NCI-H1694 treated with DMSO at 0.1 percent for 48 hours (cell line): ENCODE measurements at regions not wholly inside any gene's neighbourhood (a gene's known extent, or its start where the extent isn't known, plus 50 kb on each side); places are given as distances from the start of the nearest gene placed in this dataset.
"Not testable (repeated sequence)": the region's sequence is repeated elsewhere in the genome, so short reads cannot be mapped to it uniquely, and the experiment has no call there.

Source experiments
- DNase-seq: peaks from one replicate; lab custom pipeline; 2025; lab: John Stamatoyannopoulos, UW

- DNase-seq = no peak
Observed at GRCh38 chr5:51802551-51803184, 419.4 kb downstream of the ISL1 start.

- no peak for DNase-seq
Observed at GRCh38 chr5:51806677-51807076, 423.4 kb downstream of the ISL1 start.

GRCh38 chr5:51810592-51810991 lies 427.3 kb downstream of the ISL1 start:
- no peak for DNase-seq

GRCh38 chr5:51811883-51812471 lies 428.7 kb downstream of the ISL1 start:
- DNase-seq = peak; percentile 58

DNA sequence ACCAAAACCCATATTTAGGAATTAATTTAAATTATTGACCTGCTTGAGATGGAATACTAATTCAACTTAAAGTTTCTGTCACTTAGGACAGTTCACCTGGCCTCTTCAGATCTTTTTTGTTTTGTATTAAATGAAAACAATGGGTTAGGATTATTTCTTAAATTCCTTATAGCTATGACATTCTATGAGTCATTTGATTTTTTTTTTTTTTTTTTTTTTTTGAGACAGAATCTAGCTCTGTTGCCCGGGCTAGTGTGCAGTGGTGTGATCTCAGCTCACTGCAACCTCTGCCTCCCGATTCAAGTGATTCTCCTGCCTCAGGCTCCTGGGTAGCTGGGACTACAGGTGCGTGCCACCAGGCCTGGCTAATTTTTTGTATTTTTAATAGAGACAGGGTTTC lies 431.6 kb downstream of the ISL1 start:
- DNase-seq = not testable (repeated sequence)

- no peak for DNase-seq
Observed at GRCh38 chr5:51816427-51816826, 433.2 kb downstream of the ISL1 start.

DNA sequence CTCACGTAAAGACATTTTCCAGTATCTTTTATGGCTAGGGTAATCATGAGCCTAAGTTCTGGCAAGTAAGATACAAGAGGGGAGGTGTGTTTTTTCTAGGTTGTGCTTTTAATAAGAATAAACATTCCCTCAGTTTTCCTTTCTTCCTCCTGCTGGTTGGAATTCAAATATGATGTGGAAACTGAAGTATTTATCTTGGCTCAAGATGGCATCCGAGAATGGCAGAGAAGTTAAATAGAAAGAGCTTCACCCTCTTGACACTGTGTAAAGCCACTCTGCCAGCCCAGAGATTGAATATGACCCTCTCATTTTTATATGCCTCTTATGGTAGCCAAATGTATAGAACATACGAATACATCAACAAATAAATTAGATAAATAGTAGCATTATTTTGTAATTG lies 438.4 kb downstream of the ISL1 start:
- no peak for DNase-seq

DNA sequence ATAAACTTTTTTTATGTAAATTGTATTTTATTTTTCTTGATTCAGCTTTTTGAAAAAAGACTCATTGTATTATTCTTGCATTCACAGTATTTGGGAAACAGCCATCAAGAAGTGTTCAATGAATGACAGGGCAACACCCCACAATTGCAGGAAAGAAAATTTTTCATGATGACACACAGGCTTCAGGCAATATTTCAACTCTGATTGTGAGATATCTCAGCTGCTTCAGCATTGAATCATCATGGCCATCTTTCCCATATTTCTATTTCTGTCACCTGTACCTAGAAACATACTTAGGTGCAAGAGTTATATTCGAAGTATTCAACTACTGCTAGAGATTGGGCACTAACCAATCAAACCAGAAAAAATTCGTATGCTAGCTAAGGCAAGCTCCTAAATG lies 446.0 kb downstream of the ISL1 start:
- no peak for DNase-seq

GRCh38 chr5:51829691-51830090 lies 446.4 kb downstream of the ISL1 start:
- no peak for DNase-seq

DNA sequence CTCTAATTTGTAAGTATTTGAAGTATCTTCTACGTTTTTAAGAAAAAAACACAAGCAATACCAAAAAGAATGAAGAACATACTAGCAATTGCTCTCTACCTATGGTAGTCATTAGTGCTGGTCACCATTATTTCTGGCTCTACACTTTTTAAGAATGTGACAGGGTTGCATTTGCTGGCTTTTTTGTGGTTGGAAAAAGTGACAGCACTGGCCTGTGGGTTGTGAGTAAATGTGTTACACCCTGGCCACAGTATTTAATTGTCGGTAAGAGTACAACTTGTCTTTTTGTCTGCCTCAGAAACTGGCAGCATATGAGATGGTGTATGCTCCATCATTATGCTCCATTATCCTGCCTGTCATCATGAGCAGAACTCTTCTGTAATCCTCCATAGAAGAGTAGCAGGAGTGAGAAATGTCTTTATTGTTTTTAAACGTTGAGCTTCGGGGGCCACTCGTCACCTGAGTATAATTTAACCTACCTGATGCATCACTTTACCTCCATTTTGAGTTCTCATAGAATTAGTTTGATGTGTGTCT lies 449.8 kb downstream of the ISL1 start:
- DNase-seq = no peak

GRCh38 chr5:51838459-51838858 lies 455.2 kb downstream of the ISL1 start:
- DNase-seq = no peak

DNA sequence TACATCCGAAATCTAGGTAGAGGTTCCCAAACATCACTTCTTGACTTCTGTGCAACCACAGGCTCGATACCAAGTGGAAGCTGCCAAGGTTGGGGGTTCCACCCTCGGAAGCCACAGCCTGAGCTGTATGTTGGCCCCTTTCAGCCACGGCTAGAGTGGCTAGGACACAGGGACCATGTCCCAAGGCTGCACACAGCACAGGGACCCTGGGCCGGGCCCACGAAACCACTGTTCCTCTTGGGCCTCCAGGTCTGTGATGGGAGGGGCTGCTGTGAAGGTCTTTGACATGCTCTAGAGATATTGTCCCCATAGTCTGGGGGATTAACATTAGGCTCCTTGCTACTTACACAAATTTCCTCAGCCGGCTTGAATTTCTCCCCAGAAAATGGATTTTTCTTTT lies 460.6 kb downstream of the ISL1 start:
- DNase-seq = no peak

DNA sequence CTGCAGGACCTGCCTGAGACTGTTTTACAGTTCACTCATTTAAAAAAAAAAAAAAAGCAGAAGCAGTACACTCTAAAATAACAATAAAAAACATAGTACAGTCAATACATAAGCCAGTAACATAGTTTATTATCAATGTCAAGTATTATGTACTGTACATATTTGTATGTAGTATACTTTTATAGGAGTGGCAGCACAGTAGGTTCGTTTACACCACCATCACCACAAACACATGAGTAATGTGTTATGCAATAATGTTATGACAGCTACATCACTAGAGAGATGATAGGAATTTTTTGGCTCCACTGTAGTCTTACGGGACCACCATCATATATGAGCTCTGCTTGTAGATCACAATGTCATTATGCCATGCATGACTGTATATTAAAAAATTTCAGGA lies 462.8 kb downstream of the ISL1 start:
- no peak for DNase-seq

DNA sequence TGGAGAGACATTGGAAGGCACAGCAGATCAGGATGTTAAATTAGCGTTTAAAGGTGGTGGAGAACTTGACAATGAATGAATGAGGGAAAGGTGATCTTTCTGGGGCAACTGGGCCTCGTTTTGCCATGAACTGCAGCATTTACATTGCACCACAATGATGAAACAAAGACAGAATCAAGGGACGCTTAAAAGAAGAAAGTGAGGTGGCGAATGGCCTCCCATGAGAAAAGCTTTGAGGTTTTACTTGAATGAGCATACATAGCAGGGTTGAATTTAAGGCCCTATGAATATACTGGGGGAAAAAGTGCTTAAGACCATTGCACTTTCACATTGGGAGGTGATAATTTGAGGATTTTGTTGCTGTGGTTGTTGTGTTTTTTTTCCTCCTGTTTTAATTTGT lies 476.4 kb downstream of the ISL1 start:
- DNase-seq = no peak

DNA sequence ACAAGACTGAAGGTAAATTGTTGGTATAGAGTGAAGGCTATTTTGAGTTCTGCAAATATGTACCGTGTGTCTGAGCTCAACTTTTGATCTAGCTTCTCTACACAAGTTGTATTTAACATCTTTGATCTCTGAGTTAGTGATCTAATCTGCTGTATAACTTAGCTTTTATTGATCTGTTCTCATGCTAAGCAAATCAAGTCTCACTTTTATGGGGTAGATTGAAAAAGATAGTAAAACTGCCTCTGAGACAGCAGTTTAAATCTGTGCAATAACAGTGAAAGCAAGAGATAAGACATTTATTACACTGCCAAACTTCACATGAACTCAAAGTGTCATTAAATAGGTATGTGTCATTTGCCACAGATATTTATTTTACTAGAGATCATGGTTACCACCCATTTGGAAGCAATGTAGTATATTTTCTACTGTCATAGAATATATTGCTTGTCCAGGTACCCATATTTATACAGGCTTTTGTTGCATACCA lies 477.3 kb downstream of the ISL1 start:
- DNase-seq = no peak

DNA sequence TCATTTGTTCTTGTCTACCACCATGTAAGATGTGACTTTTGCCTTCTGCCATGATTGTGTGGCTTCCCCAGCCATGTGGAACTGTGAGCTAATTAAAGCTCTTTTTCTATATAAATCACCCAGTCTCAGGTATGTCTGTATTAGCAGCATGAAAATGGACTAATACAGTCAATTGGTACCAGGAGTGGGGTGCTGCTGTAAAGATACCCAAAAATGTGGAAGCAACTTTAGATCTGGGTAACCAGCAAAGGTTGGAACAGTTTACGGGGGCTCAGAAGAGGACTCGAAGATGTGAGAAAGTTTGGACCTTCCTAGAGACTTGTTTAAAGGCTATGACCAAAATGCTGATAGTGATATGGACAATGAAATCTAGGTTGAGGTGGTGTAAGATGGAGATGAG lies 488.9 kb downstream of the ISL1 start:
- DNase-seq = no peak

DNA sequence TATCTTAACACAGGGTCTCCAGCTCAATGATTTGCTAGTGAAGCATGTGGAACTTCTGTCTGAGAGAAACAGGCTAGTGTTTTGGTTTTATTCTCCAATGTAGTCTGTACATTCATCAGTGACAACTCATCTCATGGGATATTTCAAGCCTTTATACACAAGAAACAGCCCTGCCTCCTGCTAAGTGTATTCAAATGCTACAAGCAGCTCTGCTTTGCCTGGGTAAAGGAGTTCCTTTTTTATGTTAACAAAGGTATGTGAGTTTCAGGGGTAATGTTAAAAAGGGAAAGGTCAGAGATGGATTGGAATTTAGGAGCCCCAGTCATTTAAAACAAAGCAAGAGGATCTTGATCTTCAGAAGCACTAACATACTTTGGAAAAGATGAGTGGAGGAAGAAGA lies 498.7 kb downstream of the ISL1 start:
- no peak for DNase-seq

DNA sequence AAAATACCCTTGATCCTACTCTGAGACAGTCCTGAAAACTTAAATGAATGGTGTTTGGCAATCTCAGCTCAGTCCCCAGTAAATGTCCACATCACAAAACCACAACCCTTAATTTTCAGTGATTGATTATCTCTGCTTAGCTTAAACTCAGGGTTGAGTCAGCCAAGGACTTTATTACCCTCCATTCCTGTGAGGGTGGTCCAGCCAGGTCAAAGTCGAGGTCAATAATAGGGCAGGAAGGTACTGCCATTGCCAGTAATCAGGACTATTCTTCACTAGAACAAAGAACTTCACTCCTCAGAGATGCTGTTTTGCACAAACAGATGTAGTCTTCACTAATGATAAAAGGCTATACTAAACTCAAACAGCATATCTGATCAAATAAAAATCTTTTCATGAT lies 499.4 kb downstream of the ISL1 start:
- DNase-seq = no peak

- DNase-seq = no peak
Observed at GRCh38 chr5:51889703-51890102, 506.5 kb downstream of the ISL1 start.

DNA sequence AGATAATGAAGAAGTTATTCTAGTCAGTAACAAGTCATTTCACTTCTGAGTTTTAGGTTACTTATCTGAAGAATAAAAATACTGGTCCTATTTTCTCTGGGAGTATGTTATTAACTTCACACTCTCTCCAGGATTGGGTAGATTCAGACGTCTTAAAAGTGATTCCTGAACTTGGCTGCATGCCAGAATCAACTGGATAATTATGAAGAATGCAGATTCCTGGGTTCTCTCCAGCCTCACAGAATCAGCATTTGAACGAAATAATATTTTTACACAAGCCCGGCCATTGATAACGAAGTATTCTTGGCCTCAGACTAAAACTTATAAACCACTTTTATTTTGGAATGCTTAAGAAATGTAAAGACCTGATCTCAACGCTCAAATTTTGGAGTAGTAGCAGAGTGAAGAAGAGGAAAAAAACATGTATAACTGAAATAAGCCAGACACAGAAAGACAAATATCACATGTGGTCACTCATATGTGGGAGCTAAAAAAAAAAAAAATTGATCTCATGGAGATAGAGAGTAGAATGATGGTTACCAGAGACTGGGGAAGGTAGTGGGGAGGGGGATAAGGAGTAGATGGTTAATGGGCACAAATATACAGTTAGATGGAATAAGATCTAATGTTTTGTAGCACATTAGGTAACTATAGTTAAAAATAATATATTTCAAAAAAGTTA lies 507.3 kb downstream of the ISL1 start:
- no peak for DNase-seq

GRCh38 chr5:51892680-51893079 lies 509.4 kb downstream of the ISL1 start:
- DNase-seq = no peak

DNA sequence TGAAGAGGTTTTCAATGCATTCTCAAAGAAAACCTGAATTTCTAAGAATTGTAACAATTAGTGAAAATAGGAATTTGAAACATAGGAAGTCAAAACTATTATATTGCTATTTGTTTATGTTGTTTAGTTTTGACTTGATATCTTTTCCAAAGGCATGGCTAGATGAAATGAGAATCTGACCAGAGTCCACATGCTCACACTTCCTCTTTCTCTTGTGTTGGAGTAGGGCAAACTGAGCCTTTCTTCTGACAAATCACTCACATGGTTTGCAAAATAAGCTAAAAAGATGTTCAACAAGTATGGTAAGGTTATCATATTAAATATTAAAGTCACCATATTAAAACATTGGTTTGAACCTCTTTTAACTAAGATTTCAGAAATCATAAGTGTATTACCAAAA lies 512.6 kb downstream of the ISL1 start:
- DNase-seq = no peak

DNA sequence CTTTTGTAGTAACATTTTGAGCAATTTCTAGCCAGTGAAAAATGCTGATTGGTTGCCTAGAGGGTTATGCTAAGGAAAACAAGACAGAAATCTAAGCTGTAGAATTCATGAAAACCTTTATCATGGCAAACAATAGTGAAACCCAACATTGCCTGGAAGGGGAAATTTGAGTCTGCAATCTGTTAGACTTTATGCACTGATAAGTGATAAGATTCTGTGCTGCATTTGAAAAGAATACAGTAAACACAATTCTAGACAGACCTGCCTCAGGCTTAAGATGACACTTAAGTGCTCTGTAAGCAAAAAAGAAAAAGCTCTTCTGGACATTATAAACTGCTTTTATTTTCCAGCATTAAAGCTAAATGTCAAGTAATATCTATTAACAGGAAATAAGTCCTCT lies 519.3 kb downstream of the ISL1 start:
- no peak for DNase-seq
